GM12878 (cell line): ENCODE measurements at regions not wholly inside any gene's neighbourhood (a gene's known extent, or its start where the extent isn't known, plus 50 kb on each side); places are given as distances from the start of the nearest gene placed in this dataset.

Experiments
- CBFB ChIP-seq: IDR thresholded peaks from 2 replicates; pipeline ENCODE4 v1.6.1; 2016; ENCODE audit warnings: antibody characterized with exemption, low read depth
- CTCF ChIP-seq, 3 experiments: IDR thresholded peaks in 2 of 3; conservative IDR thresholded peaks in 1 of 3; 2 replicates each; pipeline ENCODE4 v1.5.1; 2011; ENCODE audit warnings: low read depth in 3 of 3, low read length in 3 of 3, mild to moderate bottlenecking in 3 of 3, control low read depth in 2 of 3, moderate library complexity in 2 of 3, inconsistent platforms in 1 of 3, mixed read lengths in 1 of 3; ENCODE audit not compliant: control insufficient read depth in 2 of 3, insufficient read depth in 1 of 3; ENCODE audit errors: extremely low read depth in 1 of 3

DNA sequence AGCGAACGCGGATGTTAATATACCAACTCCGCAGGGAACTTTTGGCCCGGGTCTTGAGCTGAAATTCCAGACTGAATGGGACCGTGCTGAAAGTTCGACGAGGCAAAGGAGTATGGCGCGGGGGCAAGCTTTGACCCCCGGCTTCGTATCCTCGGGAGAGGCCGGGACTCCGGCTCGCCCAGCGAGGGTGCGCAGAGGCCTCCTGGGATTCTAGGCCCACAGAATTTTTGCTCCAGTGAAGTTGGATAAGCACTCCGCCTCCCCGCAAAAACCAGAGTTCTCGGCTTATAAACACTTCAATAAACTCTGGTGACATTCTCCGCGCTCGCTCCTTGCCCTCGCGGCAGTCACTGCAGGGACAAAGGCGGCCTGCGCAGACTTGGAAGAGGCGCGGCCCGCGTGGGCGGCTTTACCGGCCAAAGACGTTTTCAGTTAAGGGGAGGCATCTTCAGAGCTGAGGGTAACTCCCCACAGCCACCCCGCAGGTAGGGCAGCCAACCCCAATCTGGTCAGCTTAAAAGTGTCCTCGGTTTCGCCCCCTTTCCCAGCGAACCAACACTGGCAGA, 112.6 kb downstream of the KCNRG start:
- no peak for TF ChIP-seq CTCF (IDR thresholded peaks at IDR 0.05 in 2 of 3, conservative IDR thresholded peaks at IDR 0.05 in 1 of 3; ENCODE audit: control insufficient read depth in 2 of 3, extremely low read depth in 1 of 3, insufficient read depth in 1 of 3, low read depth in 3 of 3, low read length in 3 of 3)
- TF ChIP-seq CBFB: no peak
